ENCODE measurements at regions not wholly inside any gene's neighbourhood (a gene's known extent, or its start where the extent isn't known, plus 50 kb on each side); places are given as distances from the start of the nearest gene placed in this dataset.

DNA sequence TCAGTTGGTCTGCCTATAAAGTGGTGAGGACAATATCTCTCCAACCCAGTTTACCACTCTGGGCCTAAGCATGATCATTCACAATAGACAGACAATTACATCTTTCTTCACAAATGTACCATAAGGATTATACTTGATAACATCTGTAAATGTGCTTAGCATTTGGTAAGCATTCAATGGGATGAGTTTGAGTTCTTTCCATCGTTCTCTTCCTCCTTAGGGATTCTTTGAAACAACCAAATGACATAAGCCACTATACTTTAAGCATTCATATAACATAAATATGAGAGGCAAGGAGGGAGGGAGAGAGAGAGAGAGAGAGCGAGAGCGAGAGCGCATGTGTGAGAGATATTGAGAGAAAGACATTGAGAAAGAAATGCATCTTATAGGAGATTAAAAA lies 303.3 kb upstream of the CBLB start:
- no peak for DNase-seq (ENCODE audit: low read depth)

- DNase-seq (ENCODE audit: low read depth) = peak; percentile 6
Observed at GRCh38 chr3:106172780-106173179, 304.0 kb upstream of the CBLB start.

DNA sequence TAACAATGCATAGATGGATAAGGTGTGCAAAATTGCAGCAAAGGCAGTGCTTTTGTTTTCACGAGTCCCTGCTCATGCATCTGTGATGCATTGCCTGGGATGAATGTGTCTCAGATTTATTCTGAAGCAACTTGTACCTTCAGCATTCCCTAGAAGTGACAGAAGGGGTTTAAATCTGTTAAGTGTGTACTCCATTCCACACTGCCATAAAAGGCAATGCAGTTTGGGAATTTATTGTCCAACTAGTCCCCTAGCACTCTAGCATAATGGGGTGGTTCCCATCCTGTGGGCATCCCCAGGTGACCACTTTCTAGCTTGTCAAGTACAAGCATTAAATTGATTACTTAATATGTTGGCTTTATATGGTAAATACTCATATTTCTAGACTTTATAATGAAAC lies 306.5 kb upstream of the CBLB start:
- DNase-seq (ENCODE audit: low read depth) = no peak

GRCh38 chr3:106176734-106177133 lies 307.9 kb upstream of the CBLB start:
- no peak for DNase-seq (ENCODE audit: low read depth)

DNA sequence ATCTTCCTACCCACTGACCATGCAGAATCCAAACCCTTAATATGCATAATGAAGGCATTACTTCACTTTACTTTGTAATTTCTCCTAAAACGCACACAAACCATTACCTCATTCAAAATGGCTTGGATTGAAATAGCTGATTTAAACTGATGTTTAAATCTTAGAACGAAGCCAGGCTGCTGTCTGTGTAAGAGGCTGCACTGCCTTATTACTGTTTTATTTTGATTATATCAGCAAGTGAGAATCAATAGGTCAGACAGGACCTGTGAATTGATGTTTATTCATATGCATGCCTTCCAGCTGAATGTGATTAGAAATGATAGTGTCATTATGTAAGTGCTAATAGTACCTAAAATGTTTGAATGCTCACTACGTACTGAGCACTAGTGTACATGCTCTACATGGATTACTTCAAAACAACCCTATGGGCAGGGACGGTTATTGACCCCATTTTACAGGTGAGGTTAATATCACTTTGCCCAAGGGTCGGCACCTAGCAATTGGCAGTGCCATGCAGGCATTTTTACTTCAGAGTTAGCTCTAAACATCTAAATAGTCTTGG lies 314.2 kb upstream of the CBLB start:
- no peak for DNase-seq (ENCODE audit: low read depth)

- DNase-seq (ENCODE audit: low read depth) = peak; percentile 92
Observed at GRCh38 chr3:106183762-106184391, 315.1 kb upstream of the CBLB start.

DNA sequence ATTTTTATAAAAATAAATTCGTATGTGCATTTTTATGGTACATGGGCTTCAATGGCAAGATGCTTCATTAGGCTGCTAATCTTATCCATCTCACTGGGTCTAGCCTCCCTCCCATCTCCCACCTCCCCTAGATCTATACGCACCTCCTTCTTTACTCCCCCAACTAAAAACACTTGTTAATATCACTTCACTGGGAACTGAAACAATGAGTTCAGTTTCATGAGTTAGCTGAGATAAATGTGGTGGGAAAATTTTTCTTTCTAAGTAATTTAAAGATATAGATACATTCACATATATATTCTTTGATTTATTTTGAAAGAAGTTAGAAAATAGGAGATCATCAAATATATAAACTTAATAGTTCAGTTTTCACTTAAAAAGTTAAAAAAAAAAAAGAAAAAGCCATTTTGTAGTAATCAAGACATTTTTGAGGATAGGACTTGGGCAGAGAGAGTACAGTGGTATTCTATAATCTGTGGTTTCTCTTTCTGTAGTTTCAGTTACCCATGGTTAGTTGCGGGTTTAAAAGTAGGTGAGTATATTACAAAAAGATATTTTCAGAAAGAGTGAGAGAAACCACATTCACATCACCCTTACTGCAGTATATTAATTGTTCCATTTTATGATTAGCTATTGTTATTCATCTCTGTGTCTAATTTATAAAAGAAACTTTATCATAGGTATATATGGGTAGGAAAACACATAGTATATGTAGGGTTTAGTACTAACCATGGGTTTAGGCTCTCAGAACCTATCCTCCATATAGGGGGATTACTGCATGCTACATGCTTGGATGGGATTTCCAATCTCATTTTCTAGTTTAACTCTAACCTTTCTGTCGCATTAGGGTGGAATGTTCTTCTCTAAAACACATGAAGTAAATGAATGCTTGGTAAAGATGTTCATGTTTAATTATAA lies 316.0 kb upstream of the CBLB start:
- no peak for DNase-seq (ENCODE audit: low read depth)

DNA sequence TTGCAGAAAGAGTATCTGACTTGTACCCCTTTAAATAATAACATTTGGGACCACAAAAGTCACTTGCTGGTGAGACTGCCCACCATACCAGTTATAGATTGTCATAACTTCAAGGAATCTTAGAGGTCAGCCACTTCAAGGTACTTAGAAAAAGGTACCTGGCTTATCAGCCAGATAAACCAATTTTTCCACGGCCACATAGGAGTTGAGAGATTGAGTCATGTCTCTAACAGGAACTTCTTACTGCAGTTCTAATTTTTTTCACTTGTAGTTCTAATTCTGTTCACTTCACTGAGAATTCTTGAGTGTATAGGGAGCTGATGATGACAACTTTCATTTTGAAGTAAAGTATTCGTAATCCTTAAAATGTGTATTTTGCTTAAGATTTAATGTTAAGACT lies 317.1 kb upstream of the CBLB start:
- no peak for DNase-seq (ENCODE audit: low read depth)

- no peak for DNase-seq (ENCODE audit: low read depth)
Observed at GRCh38 chr3:106190296-106190695, 321.5 kb upstream of the CBLB start.

DNA sequence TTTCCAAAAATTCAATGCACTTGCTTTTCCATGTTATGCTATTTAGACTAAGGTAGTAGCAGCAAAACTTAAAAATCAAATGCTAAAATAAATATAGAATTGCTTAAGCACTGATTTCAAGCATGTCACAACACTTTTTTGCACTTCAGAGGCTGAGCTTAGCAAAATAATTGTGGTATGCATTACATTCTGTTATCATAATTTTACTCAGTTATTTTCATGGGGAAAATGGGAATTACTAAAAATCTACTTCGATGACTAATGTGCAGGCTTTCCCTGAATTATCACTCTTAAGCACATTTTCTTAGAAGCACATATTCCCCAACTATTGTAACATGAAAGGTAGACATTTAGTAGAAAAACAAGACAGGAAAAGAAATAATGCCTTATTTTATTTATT lies 322.4 kb upstream of the CBLB start:
- no peak for DNase-seq (ENCODE audit: low read depth)

DNA sequence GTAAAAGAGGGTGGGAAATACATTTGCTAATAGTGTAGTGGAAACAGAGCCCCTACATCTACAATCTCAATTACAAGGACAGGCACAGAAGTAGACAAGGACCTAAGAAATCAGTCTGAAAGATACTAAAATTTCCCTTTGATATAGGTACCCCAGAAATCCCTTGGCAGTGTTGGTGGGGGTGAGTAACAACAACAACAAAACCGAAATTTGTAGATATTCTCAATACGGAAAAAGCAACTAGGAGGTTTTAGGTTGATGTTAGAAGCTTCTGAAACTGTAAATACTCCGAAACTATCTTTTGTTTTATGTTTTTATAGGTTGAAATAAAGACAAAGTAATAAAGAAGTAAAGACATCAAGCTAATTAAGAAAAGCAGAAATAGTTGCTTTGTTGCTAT lies 323.1 kb upstream of the CBLB start:
- no peak for DNase-seq (ENCODE audit: low read depth)

GRCh38 chr3:106193876-106194275 lies 325.1 kb upstream of the CBLB start:
- DNase-seq (ENCODE audit: low read depth) = no peak

- no peak for DNase-seq (ENCODE audit: low read depth)
Observed at GRCh38 chr3:106194726-106195125, 325.9 kb upstream of the CBLB start.

- no peak for DNase-seq (ENCODE audit: low read depth)
Observed at GRCh38 chr3:106197532-106198194, 328.9 kb upstream of the CBLB start.

DNA sequence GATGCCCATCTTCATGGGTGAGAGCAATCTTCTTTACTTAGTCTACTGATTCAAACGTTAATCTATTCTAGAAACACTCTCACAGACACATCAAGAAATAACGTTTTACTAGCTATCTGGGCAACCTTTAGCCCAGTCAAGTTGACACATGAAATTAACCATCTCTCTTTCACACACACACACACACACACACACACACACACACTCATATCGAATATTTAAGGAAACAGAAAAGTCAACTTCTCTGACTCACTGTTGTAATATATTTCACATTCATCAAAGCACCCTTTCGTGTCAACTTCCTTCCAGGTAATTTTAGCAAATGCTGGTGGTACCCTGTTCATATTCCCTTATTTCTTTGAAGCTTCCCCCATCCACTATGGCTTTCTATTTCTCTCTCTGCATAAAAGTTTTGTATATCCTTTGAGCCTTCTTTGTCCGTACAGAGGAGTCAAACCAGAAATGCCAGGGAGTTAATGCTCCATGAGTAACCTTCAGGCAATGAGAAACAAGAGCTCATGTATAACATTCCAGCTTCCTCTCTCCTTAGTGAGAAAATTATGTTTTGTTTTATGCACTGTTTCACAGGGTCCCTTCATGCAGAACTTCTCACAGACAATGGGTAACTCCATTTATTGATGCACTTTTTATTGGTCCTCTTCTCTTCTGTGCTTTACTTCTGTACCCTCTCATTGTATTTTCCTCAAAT lies 335.5 kb upstream of the CBLB start:
- DNase-seq (ENCODE audit: low read depth) = peak; percentile 87

DNA sequence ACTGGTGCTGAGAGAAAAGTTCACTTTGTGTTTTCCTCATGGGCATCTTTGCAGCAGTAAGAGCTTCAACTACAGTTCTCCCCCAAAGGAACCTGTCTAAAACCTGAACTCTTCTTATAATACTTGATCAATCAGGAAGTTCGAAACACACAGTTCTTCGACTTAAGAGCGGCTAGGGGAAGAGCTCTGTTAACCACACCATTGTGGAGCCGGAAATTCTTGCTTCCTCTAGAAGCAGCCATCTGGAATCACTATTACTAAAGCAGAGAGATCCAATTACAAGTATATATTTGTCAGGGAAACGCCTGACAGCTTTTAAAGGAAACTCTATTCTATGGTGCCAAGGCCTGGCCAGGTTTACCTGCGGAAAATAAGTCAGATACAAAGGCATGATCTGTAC lies 337.3 kb upstream of the CBLB start:
- peak; percentile 67 for DNase-seq (ENCODE audit: low read depth)

DNA sequence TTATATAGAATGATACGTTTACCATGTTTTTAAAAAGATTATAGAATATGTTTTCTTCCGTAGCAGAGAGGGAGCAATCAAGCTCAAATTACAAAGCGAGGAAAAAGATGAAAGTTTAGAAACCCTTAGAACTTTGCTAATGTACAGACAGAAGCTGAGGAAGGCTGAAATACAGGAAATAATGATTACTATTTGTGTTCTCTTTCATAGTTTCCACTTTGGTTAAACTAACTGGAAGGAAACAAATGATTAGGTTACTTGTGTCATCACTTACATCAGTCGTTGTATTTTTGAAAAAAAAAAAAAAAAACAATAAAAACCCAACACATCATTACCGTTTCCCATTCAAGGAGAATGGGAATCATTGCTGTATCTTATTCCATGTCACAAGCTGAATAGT lies 337.8 kb upstream of the CBLB start:
- DNase-seq (ENCODE audit: low read depth) = no peak

GRCh38 chr3:106208251-106208650 lies 339.4 kb upstream of the CBLB start:
- DNase-seq (ENCODE audit: low read depth) = no peak

GRCh38 chr3:106208967-106209366 lies 340.2 kb upstream of the CBLB start:
- peak; percentile 38 for DNase-seq (ENCODE audit: low read depth)

GRCh38 chr3:106209482-106209881 lies 340.7 kb upstream of the CBLB start:
- peak; percentile 74 for DNase-seq (ENCODE audit: low read depth)

DNA sequence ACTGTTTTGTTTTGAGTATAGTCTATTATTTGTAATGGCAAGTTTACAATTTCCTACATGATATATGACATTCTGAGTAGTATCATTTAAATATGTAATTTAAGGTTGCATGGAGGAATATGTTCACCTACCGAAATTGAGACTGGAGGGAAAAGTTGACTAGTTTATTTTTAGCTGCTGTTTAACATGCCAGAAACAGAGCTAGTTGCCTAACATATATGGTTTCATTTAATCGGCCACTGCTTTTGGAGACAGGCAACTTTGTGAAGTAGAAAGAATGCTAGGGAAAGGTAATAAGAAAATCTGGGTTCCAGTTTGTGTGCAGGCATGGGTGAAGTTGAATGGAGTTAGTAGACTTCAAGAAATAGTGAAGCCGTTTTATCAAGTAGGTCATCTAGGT lies 342.1 kb upstream of the CBLB start:
- no peak for DNase-seq (ENCODE audit: low read depth)

DNA sequence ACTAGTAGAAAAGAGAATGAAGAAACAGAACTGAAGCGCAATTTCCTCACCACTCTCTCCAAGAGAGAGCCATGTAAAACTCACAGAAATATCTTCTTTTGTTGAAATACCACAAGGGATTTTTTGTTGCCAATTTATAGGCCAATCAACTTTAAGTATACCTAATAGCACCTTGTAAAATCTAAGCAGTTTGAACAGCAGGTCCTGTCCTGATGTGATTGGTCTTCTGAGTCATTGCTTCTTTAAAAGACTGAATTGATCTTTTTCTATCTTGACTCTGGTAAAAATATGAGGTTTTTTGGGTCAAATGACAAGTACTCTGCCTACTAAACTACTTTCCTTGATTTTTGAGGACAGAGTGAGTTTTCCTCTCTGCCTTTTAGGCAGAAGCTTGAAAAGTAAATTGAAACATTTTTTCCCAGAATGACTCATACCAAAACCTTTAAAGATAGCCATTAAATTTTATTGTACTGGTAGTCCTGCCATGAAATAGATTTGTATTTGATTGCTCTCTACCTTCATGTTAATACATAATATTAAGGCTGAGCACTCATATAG lies 343.9 kb upstream of the CBLB start:
- peak; percentile 59 for DNase-seq (ENCODE audit: low read depth)
